Gastrocnemius medialis (tissue), 4 donors: ENCODE measurements at regions not wholly inside any gene's neighbourhood (a gene's known extent, or its start where the extent isn't known, plus 50 kb on each side); places are given as distances from the start of the nearest gene placed in this dataset.

ENCODE experiments used
- ATAC-seq, 2 donors: fragments of 150-250 bp; one replicate each; pipeline ENCODE4 v1.9.1; 2016
- DNase-seq, 2 donors: peaks; one replicate each; pipeline ENCODE4 v3.0.0-alpha.2; 2019
- H3K27ac ChIP-seq, 4 donors: fragments of 200-600 bp; sonication (generic); 1 replicate in 1 of 4; 2 replicates in 3 of 4; pipeline ENCODE4 v1.5.1; 2016 to 2018; ENCODE audit warnings: mild to moderate bottlenecking in 2 of 4, moderate library complexity in 1 of 4
- H3K27me3 ChIP-seq, 3 donors: fragments of 200-600 bp; sonication (generic) in 2 of 3; 1 replicate in 1 of 3; 2 replicates in 2 of 3; pipeline versions ENCODE4 v1.5.1 to v1.6.0; 2016 to 2019; ENCODE audit warnings: mild to moderate bottlenecking in 1 of 3, moderate library complexity in 1 of 3
- H3K36me3 ChIP-seq, 2 donors: fragments of 200-600 bp; sonication (generic) in 1 of 2; one replicate each; pipeline ENCODE4 v1.5.1; 2017 to 2018
- H3K4me1 ChIP-seq, 2 donors: fragments of 200-600 bp; sonication (generic) in 1 of 2; one replicate each; pipeline ENCODE4 v1.5.1; 2016 to 2017; ENCODE audit warnings: mild to moderate bottlenecking in 2 of 2
- H3K4me3 ChIP-seq, 4 donors: fragments of 200-600 bp; sonication (generic) in 3 of 4; 1 replicate in 1 of 4; 2 replicates in 3 of 4; pipeline ENCODE4 v1.5.1; 2016 to 2019; ENCODE audit warnings: mild to moderate bottlenecking in 2 of 4
- H3K9me3 ChIP-seq, 3 donors: fragments of 200-600 bp; sonication (generic) in 2 of 3; 1 replicate in 1 of 3; 2 replicates in 2 of 3; pipeline ENCODE4 v1.5.1; 2016 to 2019
- CTCF ChIP-seq, 5 experiments: fragments of 450-650 bp in 3 of 5; fragments of 200-600 bp in 2 of 5; sonication (generic) in 2 of 5; IDR thresholded peaks in 4 of 5; conservative IDR thresholded peaks in 1 of 5; 1 replicate in 4 of 5; 2 replicates in 1 of 5; pipeline ENCODE4 v1.5.1; 2016 to 2019; ENCODE audit warnings: antibody characterized with exemption in 5 of 5, mild to moderate bottlenecking in 3 of 5, moderate library complexity in 3 of 5
- POLR2A ChIP-seq, 2 donors: fragments of 450-650 bp; IDR thresholded peaks; one replicate each; pipeline ENCODE4 v1.6.1; 2017; ENCODE audit warnings: antibody characterized with exemption in 2 of 2, mild to moderate bottlenecking in 2 of 2, moderate library complexity in 2 of 2
- in situ Hi-C, 4 donors: fragments of 200-750 bp; cut with MboI; loops; one replicate each; pipeline versions ENCODE4 v1.15.0 to v1.8.0; 2017; ENCODE audit warnings: low sequenced_read_pairs in 4 of 4
- intact Hi-C: fragments of 100-400 bp; cut with DNase I; formaldehyde crosslinking; loops from one replicate; pipeline ENCODE4 v1.15.1; 2023; ENCODE audit warnings: low total_unique reads

- no peaks in the 10 kb centered on the region for H3K27me3 ChIP-seq
- H3K4me1 ChIP-seq, result no peaks in the 10 kb centered on the region
- no peak for DNase-seq
- no peak overlapping the region for H3K27ac ChIP-seq
- TF ChIP-seq POLR2A (IDR thresholded peaks at IDR 0.05) (no peak), CTCF (IDR thresholded peaks at IDR 0.05 in 4 of 5, conservative IDR thresholded peaks at IDR 0.05 in 1 of 5) (no peak)
- no peak overlapping the region for H3K4me3 ChIP-seq
- intact Hi-C loops (no loop called here), in situ Hi-C loops (no loop called here)
- no peaks in the 10 kb centered on the region for H3K36me3 ChIP-seq
- ATAC-seq, result no peak
- H3K9me3 ChIP-seq, result no peaks in the 10 kb centered on the region
These were observed 422.4 kb downstream of the DOK5 start for GRCh38 chr20:54897787-54898186.

GRCh38 chr20:54891907-54892306 lies 416.5 kb downstream of the DOK5 start:
- intact Hi-C loops (no loop called here), in situ Hi-C loops (no loop called here)
- H3K9me3 ChIP-seq, result no peaks in the 10 kb centered on the region
- ATAC-seq, result no peak
- H3K27me3 ChIP-seq, result no peaks in the 10 kb centered on the region
- no peak overlapping the region for H3K27ac ChIP-seq
- no peaks in the 10 kb centered on the region for H3K36me3 ChIP-seq
- H3K4me3 ChIP-seq, result no peak overlapping the region
- DNase-seq, result no peak
- H3K4me1 ChIP-seq, result no peaks in the 10 kb centered on the region
- TF ChIP-seq CTCF (IDR thresholded peaks at IDR 0.05 in 4 of 5, conservative IDR thresholded peaks at IDR 0.05 in 1 of 5) (no peak), POLR2A (IDR thresholded peaks at IDR 0.05) (no peak)

- TF ChIP-seq POLR2A (IDR thresholded peaks at IDR 0.05) (no peak), CTCF (IDR thresholded peaks at IDR 0.05 in 4 of 5, conservative IDR thresholded peaks at IDR 0.05 in 1 of 5) (no peak)
- DNase-seq, result no peak
- no peaks in the 10 kb centered on the region for H3K9me3 ChIP-seq
- no peak for ATAC-seq
- in situ Hi-C loops (no loop called here), intact Hi-C loops (no loop called here)
- H3K4me1 ChIP-seq, result no peaks in the 10 kb centered on the region
- no peak overlapping the region for H3K27ac ChIP-seq
- H3K4me3 ChIP-seq, result no peak overlapping the region
- H3K36me3 ChIP-seq, result no peaks in the 10 kb centered on the region
- no peaks in the 10 kb centered on the region for H3K27me3 ChIP-seq
These were observed 404.0 kb downstream of the DOK5 start for GRCh38 chr20:54879393-54879792.

- H3K36me3 ChIP-seq, result no peaks in the 10 kb centered on the region
- no peaks in the 10 kb centered on the region for H3K4me1 ChIP-seq
- TF ChIP-seq CTCF (IDR thresholded peaks at IDR 0.05 in 4 of 5, conservative IDR thresholded peaks at IDR 0.05 in 1 of 5) (no peak), POLR2A (IDR thresholded peaks at IDR 0.05) (no peak)
- no peaks in the 10 kb centered on the region for H3K27me3 ChIP-seq
- H3K27ac ChIP-seq, result no peak overlapping the region
- ATAC-seq, result no peak
- no peak for DNase-seq
- H3K9me3 ChIP-seq, result no peaks in the 10 kb centered on the region
- intact Hi-C loops (no loop called here), in situ Hi-C loops (no loop called here)
- H3K4me3 ChIP-seq, result no peak overlapping the region
These were observed 399.9 kb downstream of the DOK5 start for GRCh38 chr20:54875307-54875706.

GRCh38 chr20:54874718-54875117 lies 399.3 kb downstream of the DOK5 start:
- H3K27me3 ChIP-seq, result no peaks in the 10 kb centered on the region
- DNase-seq (no peak), ATAC-seq (no peak)
- H3K4me1 ChIP-seq, result no peaks in the 10 kb centered on the region
- H3K36me3 ChIP-seq, result no peaks in the 10 kb centered on the region
- H3K9me3 ChIP-seq, result no peaks in the 10 kb centered on the region
- intact Hi-C loops (no loop called here), in situ Hi-C loops (no loop called here)
- no peak overlapping the region for H3K27ac ChIP-seq
- H3K4me3 ChIP-seq, result no peak overlapping the region
- no peak for TF ChIP-seq POLR2A (IDR thresholded peaks at IDR 0.05)
- no peak for TF ChIP-seq CTCF (IDR thresholded peaks at IDR 0.05 in 4 of 5, conservative IDR thresholded peaks at IDR 0.05 in 1 of 5)
